GM04504 (cell line): ENCODE measurements at regions not wholly inside any gene's neighbourhood (a gene's known extent, or its start where the extent isn't known, plus 50 kb on each side); places are given as distances from the start of the nearest gene placed in this dataset.

Experiments used
- DNase-seq: peaks from one replicate; pipeline ENCODE4 v3.0.0-alpha.2; 2012; ENCODE audit warnings: low read depth

DNA sequence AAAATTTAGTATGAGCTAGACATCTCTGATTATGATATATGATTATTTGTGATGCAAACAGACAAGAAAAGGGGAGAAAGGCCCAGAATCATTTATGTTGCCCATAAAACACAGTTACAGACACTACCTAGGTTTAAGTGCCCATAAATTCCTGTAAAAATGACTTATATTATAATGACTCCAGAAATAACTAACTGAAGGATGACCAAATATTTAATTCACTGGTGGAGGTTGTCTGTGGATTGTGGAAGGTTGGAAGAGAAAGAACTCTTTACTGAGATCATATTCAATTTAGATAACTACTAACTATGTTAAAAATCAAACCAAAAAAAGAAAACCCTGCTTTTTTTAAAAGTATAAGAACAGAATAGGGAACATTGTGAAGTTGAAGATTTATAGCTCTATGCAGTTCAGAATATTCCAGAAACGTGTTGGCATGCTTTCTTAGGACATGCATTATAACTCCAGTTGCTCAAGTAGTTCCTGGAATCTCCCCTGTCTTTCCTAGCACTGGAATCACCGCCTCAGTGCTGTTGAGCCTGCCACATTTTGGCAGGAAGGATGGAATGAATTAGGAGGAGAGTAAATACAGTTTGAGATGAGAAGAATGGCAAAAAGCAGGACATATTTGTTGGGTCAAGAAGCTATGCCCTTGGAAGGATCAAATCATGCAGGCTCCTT, 72.0 kb upstream of the PAPPA start:
- no peak for DNase-seq

DNA sequence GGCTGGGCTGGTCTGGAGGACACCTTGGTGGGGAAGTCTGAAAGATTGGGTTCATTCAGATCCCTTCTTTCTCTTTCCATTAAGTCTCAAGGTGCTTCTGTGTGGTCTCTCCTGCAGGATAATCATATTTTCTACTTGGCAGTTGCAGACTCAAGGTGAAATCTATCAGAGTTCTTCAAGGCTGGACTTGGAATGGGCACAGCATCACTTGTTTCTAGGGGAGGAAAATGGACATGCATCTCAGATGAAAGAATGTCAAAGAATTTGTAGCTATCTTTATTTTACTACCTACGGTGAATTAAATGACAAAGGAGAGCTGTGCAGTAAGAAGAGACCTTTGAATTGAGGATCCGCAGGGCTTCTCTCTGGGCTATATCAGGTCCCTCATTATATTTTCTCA, 69.8 kb upstream of the PAPPA start:
- DNase-seq = no peak

DNA sequence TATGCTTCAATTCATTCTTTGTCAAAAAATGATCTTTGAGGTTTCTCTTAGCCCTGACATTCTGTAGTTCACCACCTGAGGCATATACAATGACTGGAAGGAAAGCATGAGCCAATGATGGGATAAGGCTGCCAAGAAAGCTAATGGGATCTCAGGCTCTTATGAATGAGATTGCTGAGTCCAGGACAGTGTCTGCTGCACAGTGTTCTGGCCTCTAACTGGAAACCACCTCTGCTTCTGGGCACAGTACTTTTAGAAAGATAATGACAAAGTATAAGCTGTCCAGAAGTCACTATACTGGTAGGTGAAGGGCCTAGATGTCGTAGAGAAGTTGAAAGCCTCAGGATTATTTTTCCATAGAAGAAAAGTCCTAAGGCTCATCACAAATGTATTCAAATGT, 69.1 kb upstream of the PAPPA start:
- DNase-seq = no peak

DNA sequence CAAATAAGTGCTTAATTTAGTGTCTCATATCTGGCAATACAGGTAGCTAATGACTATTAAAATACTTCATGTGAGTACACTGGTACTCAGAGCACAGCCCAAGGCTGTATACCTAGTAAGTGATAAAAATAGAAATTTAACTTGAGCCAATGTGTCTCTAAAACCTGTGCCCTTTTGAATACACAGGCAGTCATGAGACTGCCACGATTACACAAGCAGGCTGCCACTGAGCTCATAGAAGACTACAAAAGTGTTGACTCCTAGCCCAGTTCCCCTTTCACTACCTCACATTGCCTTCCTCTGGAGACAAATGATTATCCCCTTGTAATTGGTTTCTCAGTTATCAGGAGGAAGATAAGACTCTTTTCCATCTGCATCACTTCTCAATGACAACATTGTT, 66.3 kb upstream of the PAPPA start:
- no peak for DNase-seq

DNA sequence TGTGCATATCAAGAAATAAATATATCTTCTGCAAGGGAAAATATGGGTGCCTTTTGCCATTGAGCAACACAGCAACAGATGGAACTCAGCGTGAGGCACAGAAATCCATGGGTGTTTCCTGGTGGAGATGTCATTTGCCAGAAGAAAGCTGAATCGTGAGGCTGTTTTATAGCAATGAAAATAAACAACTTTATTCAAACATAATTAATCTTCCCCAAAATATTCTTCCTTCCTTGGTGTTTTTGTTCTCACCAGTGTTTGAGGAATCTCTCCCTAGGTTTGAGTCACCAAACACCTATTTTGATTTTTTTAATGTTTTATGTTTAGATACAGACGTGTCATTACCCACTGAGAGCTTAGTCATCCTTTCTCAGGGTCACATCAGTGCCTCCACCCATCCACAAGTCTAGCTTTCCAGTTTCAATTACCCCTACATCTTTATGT, 65.8 kb upstream of the PAPPA start:
- peak; percentile 60 for DNase-seq

DNA sequence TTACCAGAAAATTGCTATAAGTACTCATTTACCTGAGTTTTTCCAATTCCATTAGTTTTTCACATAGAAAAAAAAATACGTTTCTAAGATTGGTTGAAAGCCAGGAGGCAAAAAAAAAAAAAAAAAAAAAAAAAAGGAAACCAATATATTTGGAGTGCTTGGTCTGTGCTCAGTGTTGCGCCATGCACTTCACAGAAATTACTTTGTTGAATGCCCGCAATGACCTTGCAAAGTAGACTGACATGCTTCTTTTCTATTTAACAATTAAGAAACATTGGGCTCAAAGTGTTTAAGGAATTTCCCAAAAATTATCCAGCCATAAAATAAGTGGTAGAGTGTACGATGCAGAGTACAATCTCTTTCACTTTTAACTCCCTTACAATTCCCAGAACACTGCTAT, 65.2 kb upstream of the PAPPA start:
- DNase-seq = no peak

DNA sequence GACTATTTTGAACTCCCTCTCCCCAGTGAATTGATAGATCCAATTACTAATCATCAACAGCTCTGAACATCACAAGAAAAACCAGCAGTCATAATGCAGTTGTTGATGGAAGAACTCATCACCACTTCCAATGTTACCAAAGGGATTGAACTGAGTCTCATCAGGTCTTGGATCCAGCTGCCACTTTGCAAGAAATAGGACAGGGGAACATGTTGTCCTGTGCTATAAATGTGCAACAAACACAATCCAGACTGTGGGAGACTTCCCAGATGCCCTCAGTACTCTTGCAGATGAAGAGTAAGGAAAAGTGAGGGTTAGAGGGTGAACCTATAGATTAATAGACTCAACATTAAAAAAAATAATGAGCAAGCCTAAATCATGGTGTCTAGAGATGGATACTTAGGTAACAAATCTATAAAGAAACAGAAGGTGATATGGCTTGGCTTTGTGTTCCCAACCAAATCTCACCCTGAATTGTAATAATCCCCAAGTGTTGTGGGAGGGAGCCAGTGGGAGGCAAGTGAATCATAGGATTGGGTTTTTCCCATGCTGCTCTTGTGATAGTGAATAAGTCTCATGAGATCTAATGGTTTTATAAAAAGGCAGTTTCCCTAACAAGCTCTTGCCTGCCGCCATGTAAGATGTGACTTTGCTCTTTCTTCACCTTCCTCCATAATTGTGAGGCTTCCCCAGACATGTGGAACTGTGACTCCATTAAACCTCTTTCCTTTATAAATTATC, 63.4 kb upstream of the PAPPA start:
- DNase-seq = no peak

DNA sequence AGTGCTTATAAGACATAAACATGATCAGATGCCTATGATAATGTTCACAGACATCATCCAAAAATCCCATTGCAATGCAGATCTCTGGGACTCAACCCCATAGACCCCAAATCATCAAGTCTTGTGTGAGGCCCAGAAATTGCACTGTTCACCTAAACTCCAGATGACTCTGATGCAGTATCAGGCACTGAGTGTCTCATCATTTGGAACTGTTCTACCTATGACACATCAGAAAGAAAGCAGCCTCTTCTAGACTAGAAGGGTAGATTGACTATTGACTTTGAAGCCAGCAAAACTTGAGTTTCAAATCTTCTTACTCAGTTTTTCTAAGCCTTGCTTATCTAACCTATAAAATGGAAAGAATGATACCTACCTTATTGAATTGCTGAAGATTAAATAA, 58.7 kb upstream of the PAPPA start:
- no peak for DNase-seq

DNA sequence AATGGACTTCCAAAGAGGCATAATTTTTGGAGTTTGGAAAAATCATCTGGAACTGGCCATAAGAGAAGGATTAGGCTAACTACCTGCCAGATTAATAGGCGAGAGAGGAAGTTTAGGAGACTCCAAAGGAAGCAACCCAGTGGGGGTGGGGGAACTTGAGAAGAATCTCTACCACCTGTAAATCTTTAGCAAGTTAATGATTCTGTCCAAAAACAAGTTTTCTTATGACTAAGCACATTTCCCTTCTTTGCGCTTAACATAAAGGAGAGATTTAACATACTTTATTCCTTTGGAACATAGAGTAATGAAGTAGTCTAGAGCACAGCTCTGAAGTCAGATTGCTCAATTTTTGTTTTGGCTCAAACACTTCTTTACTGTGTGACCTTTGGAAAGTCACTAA, 58.2 kb upstream of the PAPPA start:
- DNase-seq = no peak

DNA sequence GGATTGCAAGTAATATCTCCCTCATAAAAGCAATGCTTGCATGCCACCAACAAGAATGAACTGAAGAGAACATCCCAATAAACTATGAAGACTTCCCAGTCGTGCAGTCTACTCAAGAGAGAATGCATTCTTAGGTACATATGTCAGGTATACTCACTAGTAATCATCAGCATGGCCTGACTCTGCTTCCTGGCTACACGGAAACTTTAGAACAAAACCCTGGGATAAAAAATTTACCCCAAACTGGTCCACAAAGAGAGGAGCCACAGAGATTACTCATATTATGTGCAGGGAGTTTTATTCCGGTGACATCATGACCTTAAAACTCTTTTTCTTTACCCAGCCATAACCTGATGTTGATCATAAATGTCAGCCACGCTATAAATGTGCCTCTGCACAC, 57.5 kb upstream of the PAPPA start:
- no peak for DNase-seq

DNA sequence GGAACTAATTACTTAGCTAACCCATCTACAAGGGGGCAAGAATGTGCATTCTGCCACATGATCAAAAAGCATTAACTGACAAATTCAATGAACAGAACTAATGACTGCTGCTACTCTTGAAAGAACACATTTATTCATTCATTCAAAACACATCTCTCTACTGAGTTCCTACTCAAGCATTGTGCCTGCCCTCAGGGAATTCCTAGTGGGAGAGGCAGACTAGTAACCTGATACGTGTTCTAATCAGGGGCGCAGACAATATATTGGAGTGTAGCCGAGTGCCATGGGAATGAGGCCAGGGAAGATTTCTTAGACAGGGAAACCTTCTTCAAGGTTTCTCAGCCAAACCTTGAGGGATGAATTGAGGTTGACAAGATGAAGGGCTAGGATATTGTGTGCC, 56.7 kb upstream of the PAPPA start:
- no peak for DNase-seq

DNA sequence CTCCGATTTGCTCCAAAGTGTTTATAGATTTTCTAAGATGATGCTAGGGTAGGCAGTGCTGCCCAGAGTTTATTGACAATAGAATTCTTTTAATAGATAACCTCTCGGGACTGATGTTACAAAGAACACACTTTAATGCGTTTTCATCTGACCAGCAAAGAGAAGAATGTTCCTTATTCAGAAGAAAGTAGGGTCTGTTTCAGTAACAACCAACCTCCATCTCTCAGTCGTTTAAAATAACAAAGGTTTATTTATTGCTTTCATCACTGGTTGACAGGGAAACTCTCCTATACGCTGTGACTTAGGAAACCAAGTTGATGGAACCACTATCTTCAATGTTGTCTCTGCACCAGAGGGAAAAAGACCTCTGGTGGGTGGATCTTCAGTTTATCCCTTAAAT, 55.1 kb upstream of the PAPPA start:
- DNase-seq = no peak

DNA sequence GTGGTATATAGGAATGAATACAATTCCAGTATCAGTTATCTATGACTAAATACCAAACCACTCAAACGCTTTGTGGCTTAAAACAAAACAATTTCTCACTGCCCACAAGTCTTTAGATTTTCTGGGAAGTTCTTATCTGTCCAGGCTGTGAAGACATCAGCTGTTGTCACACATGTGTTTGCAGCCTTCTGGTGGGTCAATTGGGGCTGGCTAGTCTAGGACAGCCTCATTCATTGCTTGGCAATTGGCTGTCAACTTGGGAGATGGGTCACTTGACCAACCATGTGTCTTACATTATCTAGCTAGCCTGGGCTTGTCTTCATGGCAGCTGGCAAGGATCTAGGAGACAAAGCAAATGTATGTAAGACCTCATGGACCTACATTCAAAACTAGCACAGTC, 53.8 kb upstream of the PAPPA start:
- no peak for DNase-seq

DNA sequence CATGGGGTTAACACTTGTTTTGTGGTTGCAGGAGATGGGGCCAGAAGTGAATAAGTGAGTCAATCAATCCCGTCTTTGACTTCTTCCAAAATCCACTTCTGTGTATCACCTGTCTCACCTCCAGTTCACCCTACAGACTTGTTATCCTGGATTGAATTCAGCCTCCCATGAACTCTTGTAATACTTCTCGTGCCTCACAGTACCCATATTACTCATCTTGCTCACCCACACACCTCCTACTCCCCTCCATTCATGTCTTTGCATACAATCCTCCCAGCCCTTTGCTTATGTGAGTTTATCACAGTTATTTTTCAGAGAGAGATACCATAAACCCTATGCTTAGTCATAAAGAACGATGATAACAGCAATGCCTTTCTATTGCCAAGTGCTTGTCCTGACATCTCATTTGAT, 52.9 kb upstream of the PAPPA start:
- DNase-seq = no peak

DNA sequence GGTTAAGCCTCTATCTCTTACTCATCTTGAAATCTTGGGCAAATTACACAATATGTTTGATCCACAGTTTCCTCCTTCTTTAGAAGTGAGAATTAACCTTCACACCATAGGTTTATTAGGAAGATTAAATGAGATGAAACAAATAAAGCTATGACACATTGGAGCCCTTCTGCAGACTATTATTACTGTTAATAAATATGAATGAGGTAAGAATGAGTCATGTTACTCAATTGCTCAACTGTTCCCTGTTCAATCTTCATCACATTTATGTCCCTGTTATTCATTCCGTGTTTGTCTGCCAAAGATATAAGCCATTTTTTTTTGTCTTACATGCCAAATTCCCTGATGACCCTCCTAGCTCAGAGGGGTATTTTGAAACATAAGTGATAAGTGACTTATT, 52.1 kb upstream of the PAPPA start:
- no peak for DNase-seq

DNA sequence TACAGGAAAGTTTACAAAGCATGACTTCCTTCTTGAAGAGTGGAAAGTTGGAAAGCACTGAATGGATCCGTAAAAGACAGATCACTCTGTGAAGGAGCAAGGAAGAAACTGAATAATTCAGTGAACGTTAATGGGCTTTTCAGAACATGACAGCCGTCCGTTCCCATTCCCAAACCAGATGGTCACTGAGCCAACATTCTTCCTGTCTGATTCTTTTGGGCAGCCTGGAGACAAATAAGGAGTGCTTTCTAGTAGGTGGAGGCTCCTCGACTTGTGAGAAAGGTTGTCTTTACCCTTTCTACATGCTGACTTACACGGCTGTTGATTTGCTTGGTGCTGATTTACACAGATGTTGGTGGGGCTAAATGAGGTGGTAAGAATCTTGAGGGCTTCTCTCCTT, 51.0 kb upstream of the PAPPA start:
- DNase-seq = no peak
